ENCODE measurements at regions not wholly inside any gene's neighbourhood (a gene's known extent, or its start where the extent isn't known, plus 50 kb on each side); places are given as distances from the start of the nearest gene placed in this dataset.

- TF ChIP-seq CTCF (IDR thresholded peaks at IDR 0.05; ENCODE audit: insufficient read depth, low read length) (no peak), POLR2AphosphoS5 (IDR thresholded peaks at IDR 0.05; ENCODE audit: low read depth) (no peak), GABPA (IDR thresholded peaks at IDR 0.05; ENCODE audit: low read depth) (no peak), REST (IDR thresholded peaks at IDR 0.05; ENCODE audit: insufficient replicate concordance, low read depth) (no peak), SPI1 (IDR thresholded peaks at IDR 0.05; ENCODE audit: borderline replicate concordance, low read depth) (no peak)
These were observed 75.0 kb upstream of the DPT start for GRCh38 chr1:168803806-168804510.
